ENCODE measurements at regions not wholly inside any gene's neighbourhood (a gene's known extent, or its start where the extent isn't known, plus 50 kb on each side); places are given as distances from the start of the nearest gene placed in this dataset.

GRCh38 chr12:108400481-108400880 lies 61.4 kb upstream of the CMKLR1 start (continued):
- TF ChIP-seq IRF1 (CRISPR knock-in tag; IDR thresholded peaks at IDR 0.05; ENCODE audit: borderline replicate concordance), result no peak
- no peak for TF ChIP-seq MAFK (IDR thresholded peaks at IDR 0.05; ENCODE audit: low read length)
- no peak for TF ChIP-seq POLR2H (tag; IDR thresholded peaks at IDR 0.05; ENCODE audit: low read depth)
- TF ChIP-seq DDX20 (tag; IDR thresholded peaks at IDR 0.05; ENCODE audit: low read depth), result no peak
- TF ChIP-seq TOE1 (IDR thresholded peaks at IDR 0.05; ENCODE audit: borderline replicate concordance), result no peak
- TF ChIP-seq TOE1 (CRISPR knock-in tag; IDR thresholded peaks at IDR 0.05; ENCODE audit: borderline replicate concordance, low read depth), result no peak
- no peak for TF ChIP-seq ZNF282 (CRISPR knock-in tag; IDR thresholded peaks at IDR 0.05)
- no peak for TF ChIP-seq ZSCAN29 (IDR thresholded peaks at IDR 0.05)
- TF ChIP-seq, protein P1, sequence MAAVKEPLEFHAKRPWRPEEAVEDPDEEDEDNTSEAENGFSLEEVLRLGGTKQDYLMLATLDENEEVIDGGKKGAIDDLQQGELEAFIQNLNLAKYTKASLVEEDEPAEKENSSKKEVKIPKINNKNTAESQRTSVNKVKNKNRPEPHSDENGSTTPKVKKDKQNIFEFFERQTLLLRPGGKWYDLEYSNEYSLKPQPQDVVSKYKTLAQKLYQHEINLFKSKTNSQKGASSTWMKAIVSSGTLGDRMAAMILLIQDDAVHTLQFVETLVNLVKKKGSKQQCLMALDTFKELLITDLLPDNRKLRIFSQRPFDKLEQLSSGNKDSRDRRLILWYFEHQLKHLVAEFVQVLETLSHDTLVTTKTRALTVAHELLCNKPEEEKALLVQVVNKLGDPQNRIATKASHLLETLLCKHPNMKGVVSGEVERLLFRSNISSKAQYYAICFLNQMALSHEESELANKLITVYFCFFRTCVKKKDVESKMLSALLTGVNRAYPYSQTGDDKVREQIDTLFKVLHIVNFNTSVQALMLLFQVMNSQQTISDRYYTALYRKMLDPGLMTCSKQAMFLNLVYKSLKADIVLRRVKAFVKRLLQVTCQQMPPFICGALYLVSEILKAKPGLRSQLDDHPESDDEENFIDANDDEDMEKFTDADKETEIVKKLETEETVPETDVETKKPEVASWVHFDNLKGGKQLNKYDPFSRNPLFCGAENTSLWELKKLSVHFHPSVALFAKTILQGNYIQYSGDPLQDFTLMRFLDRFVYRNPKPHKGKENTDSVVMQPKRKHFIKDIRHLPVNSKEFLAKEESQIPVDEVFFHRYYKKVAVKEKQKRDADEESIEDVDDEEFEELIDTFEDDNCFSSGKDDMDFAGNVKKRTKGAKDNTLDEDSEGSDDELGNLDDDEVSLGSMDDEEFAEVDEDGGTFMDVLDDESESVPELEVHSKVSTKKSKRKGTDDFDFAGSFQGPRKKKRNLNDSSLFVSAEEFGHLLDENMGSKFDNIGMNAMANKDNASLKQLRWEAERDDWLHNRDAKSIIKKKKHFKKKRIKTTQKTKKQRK (IDR thresholded peaks at IDR 0.05; ENCODE audit: borderline replicate concordance, low read depth, low read length), result no peak
- TF ChIP-seq CREM (IDR thresholded peaks at IDR 0.05; ENCODE audit: low read depth), result no peak

Data from K562 (cell line).